Stimulated activated effector memory CD8-positive, alpha-beta T cell treated with anti-CD3 and anti-CD28 coated beads, Interleukin-12 subunit alpha, Interleukin-12 subunit beta, amount 100 ng/mL, for 72 hours (primary cell): ENCODE measurements at regions not wholly inside any gene's neighbourhood (a gene's known extent, or its start where the extent isn't known, plus 50 kb on each side); places are given as distances from the start of the nearest gene placed in this dataset.
"Not testable (repeated sequence)": the region's sequence is repeated elsewhere in the genome, so short reads cannot be mapped to it uniquely, and the experiment has no call there.

ENCODE experiments used
- ATAC-seq: fragments of 150-1000 bp; cut with Tn5 transposase; 2 replicates; pipeline ENCODE4 v1.10.0; 2021
- DNase-seq, 2 donors: peaks; one replicate each; pipeline ENCODE4 v3.0.0; 2021 to 2022; ENCODE audit warnings: low spot score in 2 of 2
- H3K27ac Mint-ChIP-seq: one replicate; pipeline ENCODE4 v1.8.0; 2022; ENCODE audit warnings: mild to moderate bottlenecking, mixed read lengths
- H3K36me3 Mint-ChIP-seq: one replicate; pipeline ENCODE4 v1.8.0; 2022; ENCODE audit warnings: mild to moderate bottlenecking, mixed read lengths
- H3K4me1 Mint-ChIP-seq: one replicate; pipeline ENCODE4 v1.8.0; 2022; ENCODE audit warnings: mixed read lengths
- H3K4me3 Mint-ChIP-seq: one replicate; pipeline ENCODE4 v1.8.0; 2022; ENCODE audit warnings: mild to moderate bottlenecking, mixed read lengths
- H3K9me3 Mint-ChIP-seq: one replicate; pipeline ENCODE4 v1.8.0; 2022; ENCODE audit warnings: mixed read lengths

DNA sequence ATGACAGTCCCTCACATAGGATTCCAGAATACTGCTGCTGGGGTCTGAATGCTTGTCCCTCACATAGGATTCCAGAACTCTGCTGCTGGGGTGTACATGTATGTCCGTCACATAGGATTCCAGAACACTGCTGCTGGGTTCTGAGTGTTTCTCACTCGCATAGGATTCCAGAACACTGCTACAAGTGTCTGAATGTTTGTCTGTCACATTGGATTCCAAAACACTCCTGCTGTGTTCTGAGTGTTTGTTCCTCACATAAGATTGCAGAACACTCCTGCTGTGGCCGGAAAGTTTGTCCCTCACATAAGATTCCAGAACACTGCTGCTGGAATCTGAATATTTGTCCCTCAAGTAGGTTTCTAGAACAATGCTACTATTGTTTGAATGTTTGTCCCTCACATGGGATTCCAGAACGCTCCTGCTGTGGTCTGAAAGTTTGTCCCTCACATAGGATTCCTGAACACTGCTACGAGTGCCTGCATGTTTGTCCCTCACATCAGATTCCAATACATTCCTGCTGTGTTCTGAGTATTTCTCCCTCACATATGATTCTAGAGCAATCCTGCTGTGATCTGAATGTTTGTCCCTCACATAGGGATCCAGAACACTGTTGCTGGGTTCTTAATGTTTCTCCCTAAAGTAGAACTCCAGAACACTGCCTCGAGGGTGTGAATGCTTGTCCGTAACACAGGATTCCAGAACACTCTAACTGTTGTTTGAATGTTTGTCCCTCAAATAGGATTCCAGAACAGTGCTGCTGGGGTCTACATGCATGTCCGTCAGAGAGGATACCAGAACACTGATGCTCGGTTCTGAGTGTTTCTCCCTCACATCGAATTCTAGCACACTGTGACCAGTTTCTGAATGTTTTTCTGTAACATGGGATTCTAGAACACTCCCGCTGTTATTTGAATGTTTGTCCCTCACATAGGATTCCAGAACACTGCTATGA is 200.4 kb downstream of the FOXD4L6 start:
- Mint-ChIP-seq H3K4me3 (no peak overlapping the region), H3K36me3 (no peaks in the 10 kb centered on the region), H3K9me3 (peaks cover 44% of the 10 kb centered on the region), H3K27ac (no peak overlapping the region), H3K4me1 (no peaks in the 10 kb centered on the region)
- ATAC-seq (no peak), DNase-seq (peak in 1 of 2 donors; percentile 38)

DNA sequence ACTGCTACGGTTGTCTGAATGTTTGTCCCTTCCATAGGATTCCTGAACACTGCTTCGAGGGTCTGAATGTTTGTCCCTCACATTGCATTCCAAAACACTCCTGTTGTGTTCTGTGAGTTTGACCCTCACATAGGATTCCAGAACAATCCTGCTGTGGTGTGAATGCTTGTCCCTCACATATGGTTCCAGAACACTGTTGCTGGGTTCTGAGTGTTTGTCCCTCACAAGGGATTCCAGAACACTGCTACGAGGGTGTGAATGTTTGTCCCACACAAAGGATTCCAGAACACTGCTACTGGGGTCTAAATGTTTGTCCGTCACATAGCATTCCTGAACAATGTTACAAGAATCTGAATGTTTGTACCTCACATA is 201.2 kb downstream of the FOXD4L6 start:
- H3K27ac Mint-ChIP-seq, result no peak overlapping the region
- H3K4me3 Mint-ChIP-seq, result no peak overlapping the region
- ATAC-seq, result no peak
- peak in 1 of 2 donors; percentile 44 for DNase-seq
- H3K4me1 Mint-ChIP-seq, result no peaks in the 10 kb centered on the region
- peaks cover 50% of the 10 kb centered on the region for H3K9me3 Mint-ChIP-seq
- H3K36me3 Mint-ChIP-seq, result no peaks in the 10 kb centered on the region

DNA sequence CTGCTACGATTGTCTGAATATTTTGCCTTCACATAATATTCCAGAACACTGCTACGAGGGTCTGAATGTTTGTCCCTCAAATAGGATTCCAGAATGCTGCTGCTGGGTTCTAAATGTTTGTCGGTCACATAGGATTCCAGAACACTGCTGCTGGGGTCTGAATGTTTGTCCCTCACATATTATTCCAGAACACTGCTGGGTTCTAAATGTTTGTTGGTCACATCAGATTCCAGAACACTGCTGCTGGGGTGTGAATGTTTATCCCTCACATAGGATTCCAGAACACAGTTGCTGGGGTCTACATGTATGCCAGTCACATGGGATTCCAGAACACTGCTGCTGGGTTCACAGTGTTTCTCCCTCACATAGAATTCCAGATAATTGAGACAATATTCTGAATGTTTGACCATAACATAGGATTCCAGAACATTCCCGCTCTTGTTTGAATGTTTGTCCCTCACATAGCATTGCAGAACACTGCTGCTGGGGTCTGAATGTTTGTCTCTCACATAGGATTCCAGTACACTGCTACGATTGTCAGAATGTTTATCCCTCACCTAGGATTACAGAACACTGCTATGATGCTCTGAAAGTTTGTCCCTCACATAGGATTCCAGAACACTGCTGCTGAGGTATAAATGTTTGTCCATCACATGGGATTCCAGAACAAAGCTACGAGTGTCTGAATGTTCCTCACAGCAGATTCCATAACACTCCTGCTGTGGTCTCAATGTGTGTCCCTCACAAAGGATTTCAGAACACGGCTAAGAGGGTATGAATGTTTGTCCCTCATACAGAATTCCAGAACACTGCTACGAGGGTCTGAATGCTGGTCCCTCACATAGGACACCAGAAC is 201.8 kb downstream of the FOXD4L6 start:
- DNase-seq, result peak in 1 of 2 donors; percentile 35
- no peaks in the 10 kb centered on the region for H3K4me1 Mint-ChIP-seq
- peaks cover 49% of the 10 kb centered on the region for H3K9me3 Mint-ChIP-seq
- H3K36me3 Mint-ChIP-seq, result no peaks in the 10 kb centered on the region
- H3K4me3 Mint-ChIP-seq, result no peak overlapping the region
- ATAC-seq, result no peak
- H3K27ac Mint-ChIP-seq, result no peak overlapping the region

DNA sequence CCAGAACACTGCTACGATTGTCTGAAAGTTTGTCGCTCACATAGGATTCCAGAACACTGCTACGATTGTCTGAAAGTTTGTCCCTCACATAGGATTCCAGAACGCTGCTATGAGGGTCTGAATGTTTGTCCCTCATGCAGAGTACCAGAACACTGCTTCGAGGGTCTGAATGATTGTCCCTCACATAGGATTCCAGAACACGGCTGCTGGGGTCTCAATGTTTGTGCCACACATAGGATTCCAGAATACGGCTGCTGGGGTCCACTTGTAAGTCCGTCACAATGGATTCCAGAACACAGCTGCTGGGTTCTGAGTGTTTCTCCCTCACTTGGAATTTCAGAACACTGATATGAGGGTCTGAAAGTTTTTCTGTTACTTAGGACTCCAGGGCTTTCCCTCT is 203.3 kb downstream of the FOXD4L6 start:
- Mint-ChIP-seq H3K4me1 (no peaks in the 10 kb centered on the region), H3K9me3 (peaks cover 48% of the 10 kb centered on the region), H3K4me3 (no peak overlapping the region), H3K27ac (no peak overlapping the region), H3K36me3 (no peaks in the 10 kb centered on the region)
- no peak for ATAC-seq
- DNase-seq, result peak in 1 of 2 donors; percentile 43

DNA sequence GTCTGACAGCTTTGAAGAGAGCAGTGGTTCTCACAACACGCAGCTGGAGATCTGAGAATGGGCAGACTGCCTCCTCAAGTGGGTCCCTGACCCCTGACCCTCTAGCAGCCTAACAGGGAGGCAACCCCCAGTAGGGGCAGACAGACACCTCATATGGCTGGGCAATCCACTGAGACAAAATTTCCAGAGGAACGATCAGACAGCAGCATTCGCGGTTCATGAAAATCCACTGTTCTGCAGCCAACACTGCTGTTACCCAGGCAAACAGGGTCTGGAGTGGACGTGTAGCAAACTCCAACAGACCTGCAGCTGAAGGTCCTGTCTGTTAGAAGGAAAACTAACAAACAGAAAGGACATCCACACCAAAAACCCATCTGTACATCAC is 212.1 kb downstream of the FOXD4L6 start:
- H3K27ac Mint-ChIP-seq, ATAC-seq, H3K4me1 Mint-ChIP-seq, H3K36me3 Mint-ChIP-seq, DNase-seq, H3K4me3 Mint-ChIP-seq: not testable (repeated sequence)
- peaks cover 47% of the 10 kb centered on the region for H3K9me3 Mint-ChIP-seq

DNA sequence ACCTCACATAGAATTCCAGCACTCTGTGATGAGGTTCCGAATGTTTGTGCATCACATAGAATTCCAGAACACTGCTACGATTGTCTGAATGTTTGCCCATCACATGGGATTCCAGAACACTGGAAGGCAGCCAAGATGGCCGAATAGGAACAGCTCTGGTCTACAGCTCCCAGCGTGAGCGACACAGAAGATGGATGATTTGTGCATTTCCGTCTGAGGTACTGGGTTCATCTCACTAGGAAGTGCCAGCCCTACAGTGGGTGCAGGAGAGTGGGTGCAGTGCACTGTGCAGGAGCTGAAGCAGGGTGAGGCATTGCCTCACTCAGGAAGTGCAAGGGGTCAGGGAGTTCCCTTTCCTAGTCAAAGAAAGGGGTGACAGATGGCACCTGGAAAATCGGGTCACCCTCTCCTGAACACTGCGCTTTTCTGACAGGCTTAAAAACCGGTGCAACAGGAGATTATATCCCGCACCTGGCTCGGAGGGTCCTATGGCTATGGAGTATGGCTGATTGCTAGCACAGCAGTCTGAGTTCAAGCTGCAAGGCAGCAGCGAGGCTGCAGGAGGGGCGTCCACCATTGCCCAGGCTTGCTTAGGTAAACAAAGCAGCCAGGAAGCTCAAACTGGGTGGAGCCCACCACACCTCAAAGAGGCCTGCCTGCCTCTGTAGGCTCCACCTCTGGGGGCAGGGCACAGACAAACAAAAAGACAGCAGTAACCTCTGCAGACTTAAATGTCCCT is 212.7 kb downstream of the FOXD4L6 start:
- not testable (repeated sequence) for H3K4me1 Mint-ChIP-seq, H3K27ac Mint-ChIP-seq, H3K4me3 Mint-ChIP-seq, ATAC-seq, H3K36me3 Mint-ChIP-seq
- peak in 1 of 2 donors; percentile 41 for DNase-seq
- H3K9me3 Mint-ChIP-seq, result peaks cover 51% of the 10 kb centered on the region

DNA sequence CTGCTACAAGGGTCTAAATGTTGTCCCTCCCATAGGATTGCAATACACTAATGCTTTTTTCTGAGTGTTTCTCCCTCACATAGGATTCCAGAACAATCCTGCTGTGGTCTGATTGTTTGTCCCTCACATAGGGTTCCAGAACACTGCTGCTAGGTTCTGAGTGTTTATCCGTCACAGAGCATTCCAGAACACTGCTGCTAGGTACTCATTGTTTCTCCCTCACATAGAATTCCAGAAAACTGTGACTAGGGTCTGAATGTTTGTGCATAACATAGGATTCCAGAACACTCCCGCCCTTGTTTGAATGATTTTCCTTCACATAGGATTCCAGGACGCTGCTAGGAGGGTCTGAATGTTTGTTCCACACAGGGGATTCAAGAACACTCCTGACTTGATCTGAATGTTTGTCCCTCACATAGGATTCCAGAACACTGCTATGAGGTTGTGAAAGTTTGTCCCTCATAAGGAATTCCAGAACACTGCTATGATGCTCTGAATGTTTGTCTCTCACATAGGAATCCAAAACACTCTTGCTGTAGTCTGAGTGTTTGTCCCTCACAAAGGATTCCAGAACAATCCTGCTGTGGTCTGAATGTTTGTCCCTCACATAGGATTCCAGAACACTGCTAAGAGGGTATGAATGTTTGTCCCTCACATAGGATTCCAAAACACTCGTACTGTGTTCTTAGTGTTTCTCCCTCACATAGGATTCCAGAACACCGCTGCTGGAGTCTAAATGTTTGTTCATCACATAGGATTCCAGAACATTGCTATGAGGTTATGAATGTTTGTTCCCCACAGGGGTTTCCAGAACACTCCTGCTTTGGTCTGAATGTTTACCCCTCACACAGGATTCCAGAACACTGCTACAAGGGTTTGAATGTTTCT is 213.5 kb downstream of the FOXD4L6 start:
- H3K4me1 Mint-ChIP-seq, result no peaks in the 10 kb centered on the region
- no peak overlapping the region for H3K27ac Mint-ChIP-seq
- peaks cover 49% of the 10 kb centered on the region for H3K9me3 Mint-ChIP-seq
- no peak overlapping the region for H3K4me3 Mint-ChIP-seq
- no peak for ATAC-seq
- DNase-seq, result no peak
- no peaks in the 10 kb centered on the region for H3K36me3 Mint-ChIP-seq

DNA sequence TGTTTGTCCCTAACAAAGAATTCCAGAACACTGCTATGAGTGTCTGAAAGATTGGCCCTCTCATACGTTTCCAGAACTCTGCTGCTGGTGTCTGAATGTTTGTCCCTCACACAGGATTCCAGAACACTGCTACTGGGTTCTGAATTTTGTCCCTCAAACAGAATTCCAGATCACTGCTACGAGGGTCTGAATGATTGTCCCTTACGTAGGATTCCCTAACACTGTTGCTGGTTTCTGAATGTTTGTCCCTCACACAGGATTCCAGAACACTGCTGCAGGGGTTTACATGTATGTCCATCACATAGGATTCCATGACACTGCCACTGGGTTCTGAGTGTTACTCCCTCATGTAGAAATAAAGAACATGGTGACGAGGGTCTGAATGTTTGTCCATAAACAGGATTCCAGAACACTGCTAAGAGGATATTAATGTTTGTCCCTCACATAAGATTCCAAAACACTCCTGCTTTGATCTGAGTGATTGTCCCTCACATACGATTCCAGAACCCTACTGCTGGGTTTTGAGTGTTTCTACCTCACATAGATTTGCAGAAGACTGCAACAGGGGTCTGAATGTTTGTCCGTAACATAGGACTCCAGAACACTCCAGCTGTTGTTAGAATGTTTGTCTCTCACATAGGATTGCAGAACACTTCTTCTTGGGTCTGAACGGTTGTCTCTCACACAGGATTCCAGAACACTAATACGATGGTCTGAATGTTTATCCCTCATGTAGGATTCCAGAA is 214.4 kb downstream of the FOXD4L6 start:
- ATAC-seq (no peak), DNase-seq (peak in 1 of 2 donors; percentile 41)
- H3K27ac Mint-ChIP-seq, result no peak overlapping the region
- no peak overlapping the region for H3K4me3 Mint-ChIP-seq
- no peaks in the 10 kb centered on the region for H3K36me3 Mint-ChIP-seq
- no peaks in the 10 kb centered on the region for H3K4me1 Mint-ChIP-seq
- H3K9me3 Mint-ChIP-seq, result peaks cover 46% of the 10 kb centered on the region

DNA sequence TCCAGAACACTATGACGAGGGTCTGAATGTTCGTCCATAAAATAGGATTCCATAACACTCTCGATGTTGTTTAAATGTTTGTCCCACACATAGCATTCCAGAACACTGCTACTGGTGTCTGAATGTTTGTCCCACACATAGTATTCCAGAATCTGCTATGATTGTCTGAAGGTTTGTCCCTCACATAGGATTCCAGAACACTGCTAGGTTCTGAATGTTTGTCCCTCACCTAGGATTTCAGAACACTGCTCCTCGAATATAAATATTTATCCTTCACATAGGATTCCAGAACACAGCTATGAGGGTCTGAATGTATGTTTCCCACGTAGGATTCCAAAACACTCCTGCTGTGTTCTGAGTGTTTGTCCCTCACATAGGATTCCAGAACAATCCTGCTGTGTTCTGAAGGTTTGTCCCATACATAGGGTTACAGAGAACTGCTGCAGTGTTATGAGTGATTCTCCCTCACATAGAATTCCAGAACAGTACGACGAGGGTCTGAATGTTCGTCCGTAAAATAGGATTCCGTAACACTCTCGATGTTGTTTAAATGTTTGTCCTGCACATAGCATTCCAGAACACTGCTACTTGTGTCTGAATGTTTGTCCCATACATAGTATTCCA is 215.3 kb downstream of the FOXD4L6 start:
- peaks cover 40% of the 10 kb centered on the region for H3K9me3 Mint-ChIP-seq
- no peak for DNase-seq
- no peak overlapping the region for H3K4me3 Mint-ChIP-seq

DNA sequence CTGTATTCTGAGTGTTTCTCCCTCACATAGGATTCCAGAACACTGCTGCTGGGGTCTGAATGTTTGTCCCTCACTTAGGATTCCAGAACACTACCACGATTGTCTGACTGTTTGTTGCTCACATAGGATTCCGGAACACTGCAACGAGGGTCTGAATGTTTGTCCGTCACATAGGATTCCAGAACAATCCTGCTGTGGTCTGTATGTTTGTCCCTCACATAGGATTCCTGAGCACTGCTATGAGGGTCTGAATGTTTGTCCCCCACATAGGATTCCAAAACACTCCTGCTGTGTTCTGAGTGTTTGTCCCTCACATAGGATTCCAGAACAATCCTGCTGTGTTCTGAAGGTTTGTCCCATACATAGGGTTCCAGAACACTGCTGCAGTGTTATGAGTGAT is 215.8 kb downstream of the FOXD4L6 start:
- H3K36me3 Mint-ChIP-seq, H3K4me1 Mint-ChIP-seq, H3K4me3 Mint-ChIP-seq, H3K27ac Mint-ChIP-seq, ATAC-seq, DNase-seq: not testable (repeated sequence)
- peaks cover 42% of the 10 kb centered on the region for H3K9me3 Mint-ChIP-seq

More for the DNA sequence above, 215.3 kb downstream of the FOXD4L6 start:
- Mint-ChIP-seq H3K4me1 (no peaks in the 10 kb centered on the region), H3K36me3 (no peaks in the 10 kb centered on the region), H3K27ac (no peak overlapping the region)
- no peak for ATAC-seq

DNA sequence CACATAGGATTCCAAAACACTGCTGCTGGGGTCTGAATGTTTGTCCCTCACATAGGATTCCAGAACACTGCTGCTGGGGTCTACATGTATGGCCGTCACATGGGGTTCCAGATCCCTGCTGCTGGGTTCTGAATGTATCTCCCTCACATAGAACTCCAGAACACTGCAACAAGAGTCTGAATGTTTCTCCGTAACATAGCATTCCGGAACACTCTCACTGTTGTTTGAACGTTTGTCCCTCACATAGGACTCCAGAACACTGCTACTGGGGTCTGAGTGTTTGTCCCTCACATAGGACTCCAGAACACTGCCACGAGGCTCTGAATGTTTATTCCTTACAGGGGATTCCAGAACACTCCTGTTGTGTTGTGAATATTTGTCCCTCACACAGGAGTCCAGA is 216.8 kb downstream of the FOXD4L6 start:
- H3K36me3 Mint-ChIP-seq, result no peaks in the 10 kb centered on the region
- ATAC-seq (no peak), DNase-seq (no peak)
- H3K9me3 Mint-ChIP-seq, result peaks cover 43% of the 10 kb centered on the region
- no peak overlapping the region for H3K4me3 Mint-ChIP-seq
- no peak overlapping the region for H3K27ac Mint-ChIP-seq
- H3K4me1 Mint-ChIP-seq, result no peaks in the 10 kb centered on the region

DNA sequence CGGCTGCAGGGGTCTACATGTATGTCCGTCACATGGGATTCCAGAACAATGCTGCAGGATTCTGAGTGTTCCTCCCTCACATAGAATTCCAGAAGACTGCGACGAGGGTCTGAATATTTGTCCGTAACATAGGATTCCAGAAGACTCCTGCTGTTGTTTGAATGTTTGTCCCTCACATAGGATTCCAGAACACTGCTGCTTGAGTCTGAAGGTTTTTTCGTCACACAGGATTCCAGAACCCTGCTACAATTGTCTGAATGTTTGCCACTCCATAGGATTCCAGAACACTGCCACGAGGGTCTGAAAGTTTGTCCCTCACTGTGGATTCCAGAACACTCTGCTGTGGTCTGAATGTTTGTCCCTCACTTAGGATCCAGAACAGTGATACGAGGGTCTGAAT is 217.5 kb downstream of the FOXD4L6 start:
- H3K9me3 Mint-ChIP-seq, result peaks cover 42% of the 10 kb centered on the region
- not testable (repeated sequence) for H3K4me1 Mint-ChIP-seq, H3K4me3 Mint-ChIP-seq, ATAC-seq, DNase-seq, H3K36me3 Mint-ChIP-seq, H3K27ac Mint-ChIP-seq

DNA sequence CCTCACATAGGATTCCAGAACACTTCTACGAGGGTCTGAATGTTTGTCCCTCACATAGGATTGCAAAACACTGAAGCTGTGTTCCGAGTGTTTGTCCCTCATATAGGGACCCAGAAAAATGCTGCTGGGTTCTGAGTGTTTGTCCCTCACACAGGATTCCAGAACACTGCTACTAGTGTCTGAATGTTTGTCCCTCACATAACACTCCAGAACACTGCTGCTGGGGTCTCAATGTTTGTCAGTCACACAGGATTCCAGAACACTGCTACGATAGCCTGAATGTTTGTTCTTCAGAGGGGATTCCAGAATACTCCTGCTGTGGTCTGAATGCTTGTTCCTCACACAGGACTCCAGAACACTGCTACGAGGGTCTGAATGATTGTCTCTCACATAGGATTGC is 218.7 kb downstream of the FOXD4L6 start:
- H3K4me1 Mint-ChIP-seq, result no peaks in the 10 kb centered on the region
- H3K4me3 Mint-ChIP-seq, result no peak overlapping the region
- no peak overlapping the region for H3K27ac Mint-ChIP-seq
- no peak for DNase-seq
- H3K36me3 Mint-ChIP-seq, result no peaks in the 10 kb centered on the region
- ATAC-seq, result no peak
- peaks cover 36% of the 10 kb centered on the region for H3K9me3 Mint-ChIP-seq
